Activated CD4-positive, CD25-positive, alpha-beta regulatory T cell treated with anti-CD3 and anti-CD28 coated beads, Interleukin-2, amount 50 U/mL, for 24 hours (primary cell): ENCODE measurements at regions not wholly inside any gene's neighbourhood (a gene's known extent, or its start where the extent isn't known, plus 50 kb on each side); places are given as distances from the start of the nearest gene placed in this dataset.
"Not testable (repeated sequence)": the region's sequence is repeated elsewhere in the genome, so short reads cannot be mapped to it uniquely, and the experiment has no call there.

Source experiments
- ATAC-seq, 2 donors: fragments of 150-1000 bp; cut with Tn5 transposase; one replicate each; pipeline ENCODE4 v1.10.0; 2021; ENCODE audit warnings: mild to moderate bottlenecking in 1 of 2, moderate library complexity in 1 of 2

GRCh38 chr2:192480984-192481383 lies 286.3 kb upstream of the TMEFF2 start:
- ATAC-seq: no peak

- ATAC-seq: no peak
Observed at GRCh38 chr2:192473331-192473730, 278.6 kb upstream of the TMEFF2 start.

GRCh38 chr2:192471982-192472381 lies 277.2 kb upstream of the TMEFF2 start:
- no peak for ATAC-seq

DNA sequence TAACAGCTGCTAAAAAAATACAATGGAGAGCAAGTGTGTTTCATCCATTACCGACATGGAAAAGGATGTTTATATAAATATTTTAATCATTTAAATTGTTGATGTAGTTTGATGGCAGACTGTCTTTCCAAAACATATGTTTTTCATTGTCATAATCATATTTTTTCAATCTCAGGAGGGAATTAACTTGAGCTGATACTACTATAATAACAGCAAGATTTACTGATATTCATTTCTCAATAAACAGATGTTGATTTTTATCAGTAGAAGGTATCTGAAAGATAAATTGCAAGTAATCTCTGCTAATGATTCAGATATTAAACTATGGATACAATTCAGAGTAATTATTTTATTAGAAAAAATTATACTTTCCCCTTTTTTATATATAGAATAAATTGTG lies 274.9 kb upstream of the TMEFF2 start:
- no peak for ATAC-seq

DNA sequence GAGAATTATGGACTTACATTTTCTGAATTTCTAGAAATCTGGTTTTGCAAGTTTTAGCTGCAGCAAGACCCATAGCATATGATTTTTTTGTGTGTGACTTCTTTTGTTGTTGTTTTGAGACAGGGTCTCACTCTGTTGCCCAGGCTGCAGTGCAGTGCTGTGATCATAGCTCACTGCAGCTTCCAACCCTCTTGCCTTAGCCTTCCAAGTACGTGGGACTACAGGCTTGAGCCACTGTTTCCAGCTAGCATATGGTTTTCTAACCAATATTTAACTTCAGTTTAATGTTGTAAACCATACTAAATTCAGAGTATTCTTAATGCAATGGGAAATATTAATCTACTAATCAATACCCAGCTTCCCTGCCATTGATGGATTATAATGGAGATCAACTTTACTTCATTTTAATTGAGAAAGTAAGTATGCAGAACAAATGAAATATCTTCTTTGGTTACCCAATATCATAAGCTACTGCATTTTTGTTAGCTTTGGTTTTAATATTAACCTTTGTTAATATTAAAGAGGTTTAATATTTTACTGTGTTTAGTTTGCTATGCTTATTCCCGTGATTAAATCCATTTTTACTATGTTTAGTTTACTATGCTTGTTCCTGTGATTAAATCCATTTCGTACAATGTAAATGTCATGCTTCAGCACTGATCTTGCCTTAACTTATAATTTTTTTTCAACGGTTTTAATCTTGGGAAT lies 273.4 kb upstream of the TMEFF2 start:
- ATAC-seq: no peak

- peak in 1 of 2 donors; percentile 17 for ATAC-seq
Observed at GRCh38 chr2:192465141-192465540, 270.4 kb upstream of the TMEFF2 start.

- no peak for ATAC-seq
Observed at GRCh38 chr2:192459422-192459821, 264.7 kb upstream of the TMEFF2 start.

DNA sequence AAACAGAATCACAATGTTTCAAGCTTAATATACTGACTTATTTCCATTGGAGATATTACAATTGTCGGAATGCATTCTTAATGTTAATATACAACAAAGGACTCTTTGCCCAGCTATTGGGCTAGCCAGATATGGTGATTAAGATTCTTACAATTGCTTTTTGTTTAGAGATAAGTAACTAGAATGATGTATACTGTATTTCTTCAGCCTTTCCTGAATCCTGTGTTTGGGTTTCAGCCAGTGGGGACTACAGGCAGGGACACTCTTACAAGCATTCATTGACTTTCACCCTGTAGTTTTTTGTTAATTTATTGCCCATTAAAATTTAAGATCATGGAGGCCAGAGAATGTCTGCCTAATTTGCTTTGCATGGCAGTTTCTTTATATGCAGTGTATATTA lies 254.1 kb upstream of the TMEFF2 start:
- no peak for ATAC-seq

- no peak for ATAC-seq
Observed at GRCh38 chr2:192444286-192444838, 249.6 kb upstream of the TMEFF2 start.

DNA sequence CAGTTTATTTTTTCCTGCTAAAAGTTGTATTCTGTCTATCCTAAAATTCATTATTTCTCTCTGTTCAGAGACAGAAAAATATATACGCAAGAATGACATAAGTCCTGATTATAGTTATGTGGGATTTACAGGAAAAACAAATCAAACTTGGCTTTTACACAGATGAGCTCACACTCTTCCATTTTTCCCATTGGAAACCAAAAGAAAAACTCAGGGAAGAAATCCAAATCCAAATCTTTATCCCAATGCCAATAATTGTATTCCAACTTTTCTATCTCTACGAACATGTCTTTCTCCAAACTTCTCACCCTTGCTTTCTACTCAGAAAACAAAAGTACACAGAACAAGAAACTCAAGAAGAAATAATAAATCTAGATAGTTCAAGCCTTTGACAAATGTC lies 249.1 kb upstream of the TMEFF2 start:
- no peak for ATAC-seq

GRCh38 chr2:192438239-192438638 lies 243.5 kb upstream of the TMEFF2 start:
- no peak for ATAC-seq

DNA sequence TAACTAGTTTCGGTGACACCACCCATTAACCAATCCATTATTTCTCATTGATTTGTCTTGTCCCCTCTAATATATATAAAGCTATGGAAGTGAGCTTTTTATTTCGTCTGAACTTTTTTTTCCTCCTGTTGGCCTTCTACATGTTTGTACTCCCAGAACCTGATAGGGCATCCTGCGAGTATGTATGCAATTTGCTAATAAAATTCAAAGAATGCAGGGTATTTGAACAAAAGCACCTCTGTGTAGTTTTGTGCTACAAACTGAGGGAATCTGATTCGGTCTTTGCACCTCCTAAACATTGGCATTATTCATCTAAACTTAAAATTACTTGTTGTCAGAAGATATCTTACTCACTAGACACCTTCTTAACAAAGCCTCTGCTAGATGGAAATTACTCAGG lies 242.9 kb upstream of the TMEFF2 start:
- no peak for ATAC-seq

GRCh38 chr2:192424243-192424642 lies 229.5 kb upstream of the TMEFF2 start:
- ATAC-seq: no peak

DNA sequence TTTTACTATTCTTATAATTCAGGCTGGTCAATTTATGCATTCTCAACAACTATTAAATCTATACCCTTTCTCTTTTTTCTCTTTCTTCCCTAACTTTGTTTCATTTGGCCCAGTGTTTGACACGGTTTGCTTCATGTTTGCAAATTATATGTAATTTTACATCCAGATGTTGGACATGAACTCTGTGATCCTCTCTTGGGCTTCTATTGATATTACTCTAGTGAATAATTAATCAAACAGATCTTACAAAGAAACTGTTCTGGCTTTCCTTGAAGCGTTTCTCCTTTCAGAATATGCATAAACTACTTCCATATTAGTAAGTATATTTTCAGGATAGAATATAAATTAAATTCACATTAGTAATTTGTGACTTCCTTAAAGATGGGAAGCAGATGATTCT lies 225.1 kb upstream of the TMEFF2 start:
- no peak for ATAC-seq

- ATAC-seq: no peak
Observed at GRCh38 chr2:192416060-192416459, 221.3 kb upstream of the TMEFF2 start.

GRCh38 chr2:192414794-192415193 lies 220.1 kb upstream of the TMEFF2 start:
- ATAC-seq: no peak

DNA sequence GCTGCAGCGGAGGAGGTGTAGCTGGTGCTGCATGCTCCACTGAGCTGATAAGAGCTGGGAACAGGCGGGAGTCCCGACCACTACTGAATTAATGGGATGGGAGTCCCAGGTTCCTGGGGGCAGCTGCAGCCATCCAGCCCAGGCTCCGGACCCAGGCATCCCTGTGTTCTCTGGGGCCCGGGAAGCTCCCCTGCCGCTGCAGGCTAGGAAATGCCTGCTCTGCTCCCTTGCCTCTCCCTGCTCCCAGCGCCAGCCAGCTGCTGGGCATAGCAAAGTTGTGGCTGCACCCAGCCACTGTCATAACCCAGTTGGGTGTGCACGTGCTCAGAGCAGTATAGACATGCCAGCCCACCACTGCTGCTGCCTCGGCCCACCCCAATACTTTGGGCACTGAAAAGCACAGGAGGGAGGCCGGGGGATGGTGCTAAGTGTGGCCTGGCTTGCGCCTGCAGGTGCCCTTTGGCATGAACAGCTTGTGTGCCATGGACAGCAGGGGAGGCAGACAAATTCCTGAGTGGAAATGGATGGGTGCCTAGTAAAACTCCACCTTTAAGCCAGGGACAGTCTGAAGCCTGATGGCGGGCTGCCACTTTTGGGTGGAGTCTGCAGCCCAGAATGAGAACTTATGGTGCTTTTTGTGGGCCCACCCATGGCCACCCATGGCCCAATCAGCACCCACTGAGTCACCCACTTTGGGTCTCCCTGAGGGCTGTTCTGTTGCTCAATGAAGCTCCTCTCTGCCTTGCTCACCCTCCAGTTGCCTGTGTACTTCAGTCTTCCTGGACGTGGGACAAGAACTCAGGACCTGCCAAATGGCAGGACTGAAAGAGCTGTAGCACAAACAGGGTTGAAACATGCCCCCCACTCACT lies 219.3 kb upstream of the TMEFF2 start:
- ATAC-seq: no peak

DNA sequence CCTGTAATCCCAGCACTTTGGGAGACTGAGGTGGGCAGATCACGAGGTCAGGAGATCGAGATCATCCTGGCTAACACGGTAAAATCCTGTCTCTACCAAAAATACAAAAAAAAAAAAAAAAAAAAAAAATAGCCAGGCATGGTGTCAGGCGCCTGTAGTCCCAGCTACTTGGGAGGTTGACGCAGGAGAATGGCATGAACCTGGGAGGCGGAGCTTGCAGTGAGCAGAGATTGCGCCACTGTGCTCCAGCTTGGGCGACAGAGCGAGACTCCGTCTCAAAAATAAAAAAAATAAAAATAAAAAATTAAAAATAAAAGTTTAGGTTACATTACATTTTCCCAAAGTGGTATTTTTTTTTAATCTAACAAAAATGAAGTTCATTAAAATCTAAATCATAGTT lies 218.1 kb upstream of the TMEFF2 start:
- not testable (repeated sequence) for ATAC-seq

GRCh38 chr2:192412394-192412793 lies 217.7 kb upstream of the TMEFF2 start:
- no peak for ATAC-seq

- no peak for ATAC-seq
Observed at GRCh38 chr2:192411755-192412154, 217.0 kb upstream of the TMEFF2 start.

DNA sequence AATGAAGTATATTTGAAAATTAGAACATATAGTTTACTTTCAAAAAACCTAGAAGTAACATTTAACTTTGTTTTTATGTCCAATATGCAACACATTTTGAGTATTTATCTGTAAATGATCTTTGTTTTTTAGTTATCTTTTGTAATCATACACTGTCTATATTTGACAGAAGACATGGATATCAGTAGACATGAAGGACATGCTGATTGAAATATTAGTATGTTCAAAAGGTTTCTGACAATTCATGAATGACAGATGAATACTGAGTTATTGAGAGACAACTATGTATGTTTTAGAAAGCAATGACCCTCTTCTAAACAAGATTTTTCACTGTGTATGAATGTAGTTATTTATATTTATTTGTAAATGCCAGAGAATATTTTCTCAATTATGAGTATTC lies 215.6 kb upstream of the TMEFF2 start:
- ATAC-seq: no peak

GRCh38 chr2:192407692-192408091 lies 213.0 kb upstream of the TMEFF2 start:
- no peak for ATAC-seq

- ATAC-seq: no peak
Observed at GRCh38 chr2:192398236-192398635, 203.5 kb upstream of the TMEFF2 start.

DNA sequence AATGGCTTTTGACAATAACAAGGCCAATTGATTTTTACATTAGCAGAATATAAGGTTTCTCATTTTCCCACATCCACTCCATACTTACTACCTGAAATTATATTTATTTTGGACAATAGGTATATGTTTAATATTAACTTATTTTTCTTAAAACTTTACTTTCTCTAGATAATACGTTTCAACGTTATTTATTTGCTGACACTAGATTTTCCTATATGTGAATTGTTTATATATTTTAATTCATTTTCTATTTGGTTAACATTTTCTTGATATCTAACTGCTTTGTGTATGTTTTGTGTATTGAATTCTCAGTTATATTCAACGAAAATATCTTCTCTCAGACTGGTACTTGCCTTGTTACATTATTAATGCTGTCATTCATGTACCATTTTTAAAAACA lies 199.9 kb upstream of the TMEFF2 start:
- no peak for ATAC-seq
